ENCODE measurements at regions not wholly inside any gene's neighbourhood (a gene's known extent, or its start where the extent isn't known, plus 50 kb on each side); places are given as distances from the start of the nearest gene placed in this dataset.

- TF ChIP-seq POLR2A (IDR thresholded peaks at IDR 0.05; ENCODE audit: low read length) = no peak
- TF ChIP-seq GATA1 (IDR thresholded peaks at IDR 0.05; ENCODE audit: low read depth, low read length) = no peak
Observed at GRCh38 chr4:100690812-100691211, 173.0 kb upstream of the EMCN start.

Measured in erythroblast (primary cell).